ENCODE measurements at regions not wholly inside any gene's neighbourhood (a gene's known extent, or its start where the extent isn't known, plus 50 kb on each side); places are given as distances from the start of the nearest gene placed in this dataset.

DNA sequence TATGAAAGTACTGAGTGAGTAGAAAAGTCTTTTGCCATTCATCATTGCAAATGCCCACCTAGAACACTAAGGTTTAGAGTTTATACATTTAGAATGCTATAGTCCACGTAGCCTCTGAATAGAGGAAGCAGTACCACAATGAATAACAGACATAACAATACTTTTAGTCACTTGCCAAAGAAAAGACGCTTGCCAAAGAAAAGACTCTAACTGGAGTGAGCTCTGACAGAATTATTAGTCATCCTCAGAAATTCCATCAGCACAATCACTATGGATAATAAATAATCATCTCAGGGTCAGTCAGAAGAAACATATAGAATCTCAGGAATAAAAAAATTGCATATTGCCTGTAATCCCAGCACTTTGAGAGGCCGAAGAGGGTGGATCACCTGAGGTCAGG, 168.5 kb upstream of the TARS1 start:
- in situ Hi-C loops (cut with HindIII; ENCODE audit: extremely low pct_ligation_motif_present, low pct_unique_long_range_greater_than_20kb) = no loop called here
- ATAC-seq = no peak
- H3K4me3 ChIP-seq (replicated peaks in 1 of 3; ENCODE audit: insufficient read depth in 1 of 3, low read depth in 2 of 3, low read length in 3 of 3) = no peak overlapping the region
- H2AFZ ChIP-seq (ENCODE audit: low read length) = no peak overlapping the region
- H3K36me3 ChIP-seq (replicated peaks in 1 of 2; ENCODE audit: control insufficient read depth in 1 of 2, insufficient read depth in 2 of 2, low read length in 2 of 2) = no peaks in the 10 kb centered on the region
- WGBS (ENCODE audit: low lambda C conversion rate) = 2% methylated on average over 3 of the region's 3 CpGs
- no peaks in the 10 kb centered on the region for H4K20me1 ChIP-seq (ENCODE audit: insufficient read depth, low read length)
- ChIA-PET POLR2A (no interaction called here), CTCF (ENCODE audit: low intra/inter-chr PET ratio, low total read pairs) (no interaction called here)
- no peak for DNase-seq (ENCODE audit: low spot score)
- no peak for TF ChIP-seq RAD21 (CRISPR knock-in tag; IDR thresholded peaks at IDR 0.05)
- TF ChIP-seq PHF8 (CRISPR knock-in tag; IDR thresholded peaks at IDR 0.05) = no peak
- TF ChIP-seq SIX4 (CRISPR knock-in tag; IDR thresholded peaks at IDR 0.05) = no peak
- TF ChIP-seq PAWR (CRISPR knock-in tag; IDR thresholded peaks at IDR 0.05; ENCODE audit: borderline replicate concordance) = no peak
- TF ChIP-seq HDAC6 (IDR thresholded peaks at IDR 0.05; ENCODE audit: low read depth, low read length) = no peak
- no peak for TF ChIP-seq NR2F2 (IDR thresholded peaks at IDR 0.05; ENCODE audit: borderline replicate concordance, low read depth)
- TF ChIP-seq SPEN (CRISPR knock-in tag; IDR thresholded peaks at IDR 0.05; ENCODE audit: low read depth) = no peak
- TF ChIP-seq ARHGAP35 (CRISPR knock-in tag; IDR thresholded peaks at IDR 0.05; ENCODE audit: borderline replicate concordance) = no peak
- TF ChIP-seq SIN3A (IDR thresholded peaks at IDR 0.05; ENCODE audit: borderline replicate concordance, low read depth, low read length) = no peak
- TF ChIP-seq MXI1 (IDR thresholded peaks at IDR 0.05; ENCODE audit: borderline replicate concordance, low read depth, low read length) = no peak
- TF ChIP-seq, protein P1, sequence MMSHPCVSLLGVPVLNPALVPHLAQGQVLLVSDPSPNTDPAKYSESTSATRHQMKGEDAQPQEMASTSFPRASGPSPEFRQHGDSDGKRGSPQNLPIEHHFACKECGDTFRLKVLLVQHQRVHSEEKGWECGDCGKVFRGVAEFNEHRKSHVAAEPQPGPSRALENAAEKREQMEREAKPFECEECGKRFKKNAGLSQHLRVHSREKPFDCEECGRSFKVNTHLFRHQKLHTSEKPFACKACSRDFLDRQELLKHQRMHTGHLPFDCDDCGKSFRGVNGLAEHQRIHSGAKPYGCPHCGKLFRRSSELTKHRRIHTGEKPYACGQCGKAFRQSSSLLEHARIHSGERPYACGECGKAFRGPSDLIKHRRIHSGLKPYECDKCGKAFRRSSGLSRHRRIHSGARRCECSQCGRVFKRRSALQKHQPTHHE (CRISPR knock-in tag; IDR thresholded peaks at IDR 0.05; ENCODE audit: borderline replicate concordance) = no peak
- no peaks in the 10 kb centered on the region for H3K27me3 ChIP-seq (ENCODE audit: control insufficient read depth in 1 of 2, insufficient read depth in 2 of 2, low read length in 2 of 2)
- H3K9me3 ChIP-seq (ENCODE audit: low read length) = no peaks in the 10 kb centered on the region
- no TSS peak for BruUV-seq (replicated peaks)
- no peak for FAIRE-seq
- no peaks in the 10 kb centered on the region for H3K4me1 ChIP-seq (ENCODE audit: insufficient read depth, low read length)
- H3K9ac ChIP-seq (ENCODE audit: insufficient read depth, low read depth, low read length) = no peak overlapping the region
- H3K27ac ChIP-seq (ENCODE audit: extremely low read length, insufficient read depth, low read length) = no peak overlapping the region
- intact Hi-C loops (cut with micrococcal nuclease; ENCODE audit: unreplicated experiment) = no loop called here
- no peaks in the 10 kb centered on the region for H3K79me2 ChIP-seq (ENCODE audit: insufficient read depth, low read length)
- no peak overlapping the region for H3K4me2 ChIP-seq (ENCODE audit: low read depth, low read length)
